T-helper 17 cell (primary cell): ENCODE measurements at regions not wholly inside any gene's neighbourhood (a gene's known extent, or its start where the extent isn't known, plus 50 kb on each side); places are given as distances from the start of the nearest gene placed in this dataset.

ENCODE experiments used
- ATAC-seq: fragments of 150-1000 bp; cut with Tn5 transposase; 2 replicates; pipeline ENCODE4 v1.10.0; 2021; ENCODE audit warnings: mild to moderate bottlenecking, moderate library complexity
- DNase-seq, 3 donors: peaks; one replicate each; pipeline versions ENCODE4 v3.0.0 to v3.0.0-alpha.2; 2020 to 2021
- H3K9me3 ChIP-seq: one replicate; pipeline ENCODE4 v1.7.0; 2013; ENCODE audit warnings: low read length, mild to moderate bottlenecking; ENCODE audit not compliant: control insufficient read depth, poor library complexity, severe bottlenecking
- H3K27ac Mint-ChIP-seq: one replicate; pipeline ENCODE4 v1.8.0; 2022; ENCODE audit warnings: mild to moderate bottlenecking, moderate library complexity, mixed read lengths
- H3K27me3 Mint-ChIP-seq: one replicate; pipeline ENCODE4 v1.8.0; 2022; ENCODE audit warnings: mixed read lengths
- H3K36me3 Mint-ChIP-seq: one replicate; pipeline ENCODE4 v1.8.0; 2022; ENCODE audit warnings: low read depth, mixed read lengths
- H3K4me1 Mint-ChIP-seq: one replicate; pipeline ENCODE4 v1.8.0; 2022; ENCODE audit warnings: mild to moderate bottlenecking, mixed read lengths
- H3K4me3 Mint-ChIP-seq: one replicate; pipeline ENCODE4 v1.8.0; 2022; ENCODE audit warnings: mild to moderate bottlenecking, moderate library complexity, mixed read lengths

GRCh38 chr2:236954641-236955040, 131.0 kb upstream of the COPS8 start:
- no peak for DNase-seq
- H3K27me3 Mint-ChIP-seq: peaks cover 25% of the 10 kb centered on the region
- H3K36me3 Mint-ChIP-seq: no peaks in the 10 kb centered on the region
- no peaks in the 10 kb centered on the region for H3K9me3 ChIP-seq
- no peak for ATAC-seq
- H3K27ac Mint-ChIP-seq: peak overlapping the region; percentile 17
- no peak overlapping the region for H3K4me3 Mint-ChIP-seq
- peaks cover 1% of the 10 kb centered on the region for H3K4me1 Mint-ChIP-seq

GRCh38 chr2:236955521-236956030, 130.1 kb upstream of the COPS8 start:
- DNase-seq (no peak), ATAC-seq (no peak)
- Mint-ChIP-seq H3K27me3 (peaks cover 28% of the 10 kb centered on the region), H3K27ac (no peak overlapping the region), H3K36me3 (no peaks in the 10 kb centered on the region), H3K4me3 (no peak overlapping the region), H3K4me1 (no peaks in the 10 kb centered on the region)
- no peaks in the 10 kb centered on the region for H3K9me3 ChIP-seq

DNA sequence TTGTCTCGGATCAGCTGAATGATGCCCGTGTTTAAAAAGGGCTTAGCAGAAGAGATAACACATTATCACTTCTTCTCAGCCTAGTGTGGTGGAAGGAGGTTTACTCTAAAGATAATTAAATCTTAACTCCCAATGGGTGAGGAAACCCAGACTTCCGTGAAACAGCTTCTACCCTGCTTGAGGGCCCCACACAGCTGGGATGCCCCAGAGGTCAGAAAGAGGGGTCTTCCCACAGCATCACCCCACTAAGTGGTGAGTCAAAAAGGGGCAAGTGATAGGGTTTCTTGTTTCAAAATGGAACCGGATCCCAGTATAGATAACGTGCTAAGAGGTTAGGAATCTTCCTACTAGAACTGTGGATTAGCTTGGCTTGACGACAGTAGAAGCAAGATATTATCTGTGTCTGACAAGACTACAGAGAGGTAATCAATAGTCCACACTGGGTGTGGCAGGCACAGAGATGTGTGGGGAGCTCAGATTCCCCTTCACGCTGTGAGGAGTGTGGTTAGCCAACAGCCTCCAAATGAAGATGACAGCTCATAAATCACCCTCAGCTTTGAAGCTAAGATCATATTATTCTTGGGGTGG, 129.6 kb upstream of the COPS8 start:
- H3K4me1 Mint-ChIP-seq: no peaks in the 10 kb centered on the region
- DNase-seq (no peak), ATAC-seq (peak; percentile 67)
- no peak overlapping the region for H3K4me3 Mint-ChIP-seq
- H3K27me3 Mint-ChIP-seq: peaks cover 28% of the 10 kb centered on the region
- H3K27ac Mint-ChIP-seq: no peak overlapping the region
- no peaks in the 10 kb centered on the region for H3K9me3 ChIP-seq
- H3K36me3 Mint-ChIP-seq: no peaks in the 10 kb centered on the region

- DNase-seq: no peak
- Mint-ChIP-seq H3K27me3 (peaks cover 28% of the 10 kb centered on the region), H3K27ac (no peak overlapping the region), H3K4me3 (no peak overlapping the region), H3K4me1 (no peaks in the 10 kb centered on the region), H3K36me3 (no peaks in the 10 kb centered on the region)
- no peaks in the 10 kb centered on the region for H3K9me3 ChIP-seq
- no peak for ATAC-seq
Observed at GRCh38 chr2:236956641-236957040, 129.0 kb upstream of the COPS8 start.

GRCh38 chr2:236959036-236959435, 126.7 kb upstream of the COPS8 start:
- H3K9me3 ChIP-seq: no peaks in the 10 kb centered on the region
- no peak for DNase-seq
- no peaks in the 10 kb centered on the region for H3K4me1 Mint-ChIP-seq
- no peak overlapping the region for H3K27ac Mint-ChIP-seq
- no peak for ATAC-seq
- H3K27me3 Mint-ChIP-seq: peaks cover 28% of the 10 kb centered on the region
- no peak overlapping the region for H3K4me3 Mint-ChIP-seq
- H3K36me3 Mint-ChIP-seq: no peaks in the 10 kb centered on the region

- H3K36me3 Mint-ChIP-seq: no peaks in the 10 kb centered on the region
Observed at GRCh38 chr2:236959876-236960275, 125.8 kb upstream of the COPS8 start.

DNA sequence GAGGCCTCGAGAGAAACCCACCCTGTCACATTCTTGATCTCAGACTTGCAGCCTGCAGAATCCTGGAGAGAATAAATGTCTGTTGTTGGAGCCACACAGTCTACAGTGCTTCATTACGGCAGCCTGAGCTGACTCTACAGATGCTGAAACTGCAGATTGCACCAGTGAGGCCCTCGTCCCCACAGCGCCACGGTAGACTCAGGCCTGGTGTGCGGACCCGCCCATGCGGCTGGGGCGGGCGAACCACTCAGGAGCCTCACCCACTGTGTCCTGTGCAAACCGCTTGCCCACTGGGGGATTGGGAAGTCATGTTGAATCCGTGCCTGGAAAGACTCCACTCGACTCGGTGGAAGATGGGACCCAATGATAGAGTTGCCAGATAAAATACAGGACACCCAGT, 125.2 kb upstream of the COPS8 start:
- no peak for ATAC-seq
- Mint-ChIP-seq H3K27ac (no peak overlapping the region), H3K27me3 (peaks cover 19% of the 10 kb centered on the region), H3K4me3 (no peak overlapping the region), H3K4me1 (no peaks in the 10 kb centered on the region), H3K36me3 (no peaks in the 10 kb centered on the region)
- no peaks in the 10 kb centered on the region for H3K9me3 ChIP-seq
- DNase-seq: no peak

More at GRCh38 chr2:236959876-236960275, 125.8 kb upstream of the COPS8 start:
- DNase-seq: no peak
- Mint-ChIP-seq H3K27me3 (peaks cover 22% of the 10 kb centered on the region), H3K4me3 (no peak overlapping the region), H3K27ac (no peak overlapping the region), H3K4me1 (no peaks in the 10 kb centered on the region)
- no peak for ATAC-seq
- no peaks in the 10 kb centered on the region for H3K9me3 ChIP-seq

DNA sequence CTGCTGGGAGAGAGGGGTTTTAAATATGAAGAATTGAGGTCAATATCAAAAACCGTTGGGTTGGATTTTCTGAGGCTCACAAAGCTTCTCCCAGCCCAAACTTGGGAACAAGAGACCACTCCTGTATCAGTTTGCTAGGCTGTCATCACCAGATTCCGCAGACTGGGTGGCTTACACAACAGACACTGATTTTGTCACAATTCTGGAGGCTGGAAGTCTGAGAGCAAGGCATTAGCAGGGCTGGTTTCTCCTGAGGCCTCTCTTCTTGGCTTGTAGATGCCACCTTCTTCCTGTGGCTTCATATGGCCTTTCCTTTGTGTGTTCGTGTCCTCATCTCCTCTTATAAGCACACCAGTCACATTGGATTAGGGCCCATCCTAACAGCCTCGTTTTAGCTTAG, 122.9 kb upstream of the COPS8 start:
- no peak for DNase-seq
- H3K4me3 Mint-ChIP-seq: no peak overlapping the region
- peaks cover 9% of the 10 kb centered on the region for H3K27me3 Mint-ChIP-seq
- no peak for ATAC-seq
- no peaks in the 10 kb centered on the region for H3K9me3 ChIP-seq
- no peaks in the 10 kb centered on the region for H3K36me3 Mint-ChIP-seq
- no peak overlapping the region for H3K27ac Mint-ChIP-seq
- peaks cover 10% of the 10 kb centered on the region for H3K4me1 Mint-ChIP-seq

- H3K27ac Mint-ChIP-seq: no peak overlapping the region
- peaks cover 9% of the 10 kb centered on the region for H3K27me3 Mint-ChIP-seq
- DNase-seq (no peak), ATAC-seq (no peak)
- peaks cover 14% of the 10 kb centered on the region for H3K4me1 Mint-ChIP-seq
- H3K36me3 Mint-ChIP-seq: no peaks in the 10 kb centered on the region
- H3K4me3 Mint-ChIP-seq: no peak overlapping the region
- no peaks in the 10 kb centered on the region for H3K9me3 ChIP-seq
Observed at GRCh38 chr2:236963631-236964182, 122.0 kb upstream of the COPS8 start.

GRCh38 chr2:236964291-236964690, 121.4 kb upstream of the COPS8 start:
- no peak for DNase-seq
- no peaks in the 10 kb centered on the region for H3K9me3 ChIP-seq
- peaks cover 16% of the 10 kb centered on the region for H3K4me1 Mint-ChIP-seq
- H3K4me3 Mint-ChIP-seq: no peak overlapping the region
- no peak for ATAC-seq
- no peak overlapping the region for H3K27ac Mint-ChIP-seq
- H3K36me3 Mint-ChIP-seq: no peaks in the 10 kb centered on the region
- H3K27me3 Mint-ChIP-seq: peaks cover 11% of the 10 kb centered on the region

DNA sequence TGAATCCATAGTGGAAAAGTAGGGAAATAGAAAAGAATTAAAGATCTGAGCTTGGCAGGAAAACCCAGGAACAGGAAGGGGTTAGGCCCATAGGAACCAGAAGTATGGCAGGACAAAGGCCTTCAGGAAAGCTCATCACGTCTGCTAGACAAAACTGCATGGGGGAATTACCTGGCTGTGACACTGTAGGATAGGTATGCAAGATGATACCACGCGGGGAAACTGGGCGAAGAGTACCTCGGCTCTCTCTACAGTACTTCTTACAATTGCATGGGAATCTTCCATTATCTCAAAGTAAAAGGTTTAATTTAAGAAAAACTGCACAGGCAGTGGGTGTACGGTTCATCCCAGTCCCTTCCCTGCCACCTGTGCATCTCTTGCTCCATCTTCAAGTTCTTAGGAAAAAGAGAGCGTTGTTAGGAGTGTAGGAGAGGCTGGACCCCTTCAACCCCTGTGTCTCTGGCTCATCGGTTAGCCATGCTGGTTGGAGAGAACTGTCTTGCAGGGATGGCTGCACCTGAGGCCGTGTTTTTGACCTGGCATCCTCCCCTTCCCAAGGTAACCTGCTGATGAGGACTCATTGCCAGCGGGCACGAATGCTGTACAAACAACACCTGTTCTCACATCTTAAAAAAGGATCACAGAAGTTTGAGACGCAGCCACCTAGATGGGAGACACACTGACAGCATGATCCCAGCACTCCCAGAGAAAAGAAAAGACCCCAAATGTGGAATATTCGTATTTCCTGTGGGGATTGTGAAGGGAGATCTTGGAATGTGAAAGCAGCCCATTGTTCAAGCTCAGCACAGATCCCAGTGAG, 120.5 kb upstream of the COPS8 start:
- H3K4me3 Mint-ChIP-seq: no peak overlapping the region
- no peak overlapping the region for H3K27ac Mint-ChIP-seq
- H3K9me3 ChIP-seq: no peaks in the 10 kb centered on the region
- no peaks in the 10 kb centered on the region for H3K36me3 Mint-ChIP-seq
- H3K4me1 Mint-ChIP-seq: peaks cover 25% of the 10 kb centered on the region
- ATAC-seq: no peak
- H3K27me3 Mint-ChIP-seq: peaks cover 6% of the 10 kb centered on the region
- no peak for DNase-seq

DNA sequence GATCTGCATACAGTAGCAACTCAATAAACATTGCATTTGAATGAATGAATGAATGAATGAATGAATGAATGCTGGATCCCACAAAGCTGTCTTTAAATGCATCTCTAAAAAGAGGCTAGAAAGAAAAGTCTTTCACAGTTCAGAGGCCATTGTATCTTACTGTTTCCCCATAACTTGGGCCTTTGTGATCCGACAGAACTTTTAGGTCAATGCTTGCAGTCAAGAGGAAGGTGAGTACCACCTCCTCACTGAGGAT, 119.9 kb upstream of the COPS8 start:
- Mint-ChIP-seq H3K36me3 (no peaks in the 10 kb centered on the region), H3K27ac (no peak overlapping the region), H3K27me3 (peaks cover 6% of the 10 kb centered on the region), H3K4me1 (peaks cover 26% of the 10 kb centered on the region), H3K4me3 (no peak overlapping the region)
- H3K9me3 ChIP-seq: no peaks in the 10 kb centered on the region
- ATAC-seq (no peak), DNase-seq (no peak)

GRCh38 chr2:236967499-236967783, 118.2 kb upstream of the COPS8 start:
- H3K27me3 Mint-ChIP-seq: peaks cover 8% of the 10 kb centered on the region
- H3K36me3 Mint-ChIP-seq: no peaks in the 10 kb centered on the region
- ATAC-seq: no peak
- no peak overlapping the region for H3K4me3 Mint-ChIP-seq
- peaks cover 26% of the 10 kb centered on the region for H3K4me1 Mint-ChIP-seq
- no peaks in the 10 kb centered on the region for H3K9me3 ChIP-seq
- DNase-seq: no peak
- peak overlapping the region; percentile 97 for H3K27ac Mint-ChIP-seq
